SK-N-DZ (cell line): ENCODE measurements at regions not wholly inside any gene's neighbourhood (a gene's known extent, or its start where the extent isn't known, plus 50 kb on each side); places are given as distances from the start of the nearest gene placed in this dataset.
"Not testable (repeated sequence)": the region's sequence is repeated elsewhere in the genome, so short reads cannot be mapped to it uniquely, and the experiment has no call there.

Source experiments
- DNase-seq: peaks from one replicate; pipeline ENCODE4 v3.0.0-alpha.2; 2015; ENCODE audit warnings: low spot score

GRCh38 chr7:114293289-114294012 lies 121.2 kb upstream of the FOXP2 start:
- DNase-seq: no peak

- DNase-seq: no peak
Measured at GRCh38 chr7:114279901-114280300, 134.7 kb upstream of the FOXP2 start.

GRCh38 chr7:114273218-114273617 lies 141.4 kb upstream of the FOXP2 start:
- no peak for DNase-seq

DNA sequence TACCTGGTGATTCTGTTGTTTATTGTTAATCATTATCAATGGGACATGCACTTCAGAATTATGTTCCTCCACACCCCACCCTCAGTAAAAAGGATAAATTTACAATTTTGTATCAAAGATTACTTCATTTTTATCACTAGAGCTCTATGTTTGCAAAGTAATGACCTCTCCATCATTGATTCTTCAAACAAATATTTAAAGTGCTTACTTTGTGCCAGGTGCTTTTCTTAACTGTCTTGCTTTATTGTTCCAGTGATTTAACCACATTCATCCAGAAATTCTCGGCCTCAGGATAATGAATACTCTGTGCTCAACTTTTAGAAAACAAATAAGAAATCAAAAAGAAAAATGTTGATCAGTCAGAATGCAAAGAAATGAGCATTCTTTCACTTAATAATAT lies 144.9 kb upstream of the FOXP2 start:
- no peak for DNase-seq

DNA sequence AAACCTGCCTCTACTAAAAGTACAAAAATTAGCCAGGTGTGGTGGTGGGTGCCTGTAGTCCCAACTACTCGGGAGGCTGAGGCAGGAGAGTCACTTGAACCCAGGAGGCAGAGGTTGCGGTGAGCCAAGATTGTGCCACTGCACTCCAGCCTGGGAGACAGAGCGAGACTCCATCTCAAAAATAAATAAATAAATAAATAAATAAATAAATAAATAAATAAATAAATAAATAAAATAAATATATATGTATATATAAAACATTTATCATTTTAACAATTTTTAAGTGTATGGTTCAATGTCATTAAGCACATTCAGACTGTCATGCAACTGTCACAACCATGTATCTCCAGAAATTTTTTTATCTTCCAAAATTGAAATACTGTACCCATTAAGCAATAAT lies 147.1 kb upstream of the FOXP2 start:
- DNase-seq: not testable (repeated sequence)

DNA sequence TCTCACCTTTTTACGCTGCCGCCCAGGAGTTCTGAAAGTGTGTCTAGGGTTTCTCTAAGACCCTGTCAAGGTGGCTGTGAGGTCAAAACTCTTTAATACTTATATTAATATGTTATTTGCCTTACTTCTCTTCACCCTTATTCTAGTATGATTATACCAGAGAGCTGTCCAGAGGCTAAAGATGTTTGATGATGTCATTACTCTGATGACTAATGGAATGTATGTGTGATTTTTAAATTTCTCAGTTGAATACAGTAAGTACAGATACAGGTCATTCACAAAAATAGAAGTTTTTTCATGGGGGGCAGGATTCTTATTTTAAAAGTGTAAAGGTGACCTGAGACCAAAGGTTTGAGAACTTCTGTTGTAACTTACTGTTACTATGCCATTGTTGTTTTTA lies 150.6 kb upstream of the FOXP2 start:
- no peak for DNase-seq

GRCh38 chr7:114263219-114263618 lies 151.4 kb upstream of the FOXP2 start:
- no peak for DNase-seq

GRCh38 chr7:114255404-114255841 lies 159.2 kb upstream of the FOXP2 start:
- no peak for DNase-seq

GRCh38 chr7:114243646-114244045 lies 171.0 kb upstream of the FOXP2 start:
- no peak for DNase-seq

- no peak for DNase-seq
Measured at GRCh38 chr7:114242992-114243507, 171.6 kb upstream of the FOXP2 start.

- no peak for DNase-seq
Measured at GRCh38 chr7:114229246-114229645, 185.4 kb upstream of the FOXP2 start.

DNA sequence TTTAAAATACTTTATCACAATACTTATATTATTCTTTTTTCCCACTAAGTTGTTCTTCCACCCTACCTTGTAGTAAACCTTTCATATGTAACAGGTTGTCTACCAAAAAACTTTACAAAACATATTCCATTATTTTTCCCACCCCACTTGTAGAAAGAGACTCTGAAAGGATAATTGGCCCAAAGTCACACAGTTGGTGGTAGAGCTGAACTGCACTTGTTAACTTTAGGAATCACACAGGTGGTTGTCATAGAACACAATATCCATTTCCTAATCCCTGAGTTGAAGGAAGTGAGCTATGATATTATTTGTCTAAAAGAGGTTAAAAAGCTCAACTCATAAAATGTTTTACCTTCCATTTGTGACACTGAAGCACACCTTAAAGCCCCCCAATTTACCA lies 188.8 kb upstream of the FOXP2 start:
- DNase-seq: no peak

DNA sequence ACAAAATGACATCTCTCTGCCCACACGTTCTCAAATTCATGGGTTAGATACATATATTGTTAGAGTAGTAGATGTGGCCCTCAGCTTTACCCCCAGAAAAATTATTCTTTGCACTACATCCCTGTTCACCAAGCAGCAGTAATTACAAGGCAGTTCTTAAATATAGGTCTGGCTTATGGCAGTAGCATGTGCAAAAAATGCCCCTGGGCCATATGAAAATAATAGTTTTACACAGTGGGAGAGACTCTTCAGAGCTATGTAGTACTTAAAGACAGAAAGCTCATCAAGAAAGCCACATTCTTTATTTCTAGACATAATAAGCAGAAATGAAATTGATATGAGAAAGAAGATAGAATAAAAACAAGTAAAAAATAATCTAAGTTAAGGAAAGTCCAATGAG lies 196.3 kb upstream of the FOXP2 start:
- DNase-seq: no peak

GRCh38 chr7:114217026-114217806 lies 197.4 kb upstream of the FOXP2 start:
- DNase-seq: no peak

GRCh38 chr7:114214466-114214865 lies 200.1 kb upstream of the FOXP2 start:
- no peak for DNase-seq

DNA sequence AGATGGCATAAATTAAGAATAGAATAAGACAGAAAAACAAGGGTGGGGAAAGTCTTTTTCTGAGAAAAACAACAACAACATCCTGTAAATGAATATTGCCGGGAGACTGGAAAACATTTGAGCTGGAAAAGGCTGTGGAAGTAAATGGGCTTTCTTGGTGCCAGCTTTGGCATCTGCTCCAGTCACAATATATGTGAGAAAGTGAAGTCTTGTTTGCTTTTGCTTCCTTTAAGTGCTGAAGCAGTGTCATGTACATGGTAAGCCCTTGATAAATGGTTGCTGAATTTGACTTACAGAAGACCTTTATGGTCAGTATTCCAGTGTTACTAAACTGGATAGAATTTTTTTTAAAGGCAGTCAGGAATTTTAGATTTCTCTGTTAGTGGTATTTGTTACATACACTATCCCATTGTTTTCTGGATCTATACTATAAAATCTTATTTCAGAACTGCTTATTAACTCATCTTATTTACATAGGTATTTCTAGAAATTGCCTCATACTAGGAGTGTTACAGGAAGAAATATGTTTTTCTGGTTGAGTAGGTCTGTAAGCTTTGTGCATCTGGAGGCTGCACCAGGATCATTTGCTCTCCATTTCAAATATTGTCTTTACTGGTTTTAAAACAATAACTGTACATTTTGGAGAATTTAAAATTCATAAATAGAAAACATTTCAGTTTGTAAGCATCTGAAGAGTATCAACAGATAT lies 201.7 kb upstream of the FOXP2 start:
- no peak for DNase-seq

GRCh38 chr7:114209968-114210367 lies 204.6 kb upstream of the FOXP2 start:
- DNase-seq: no peak

DNA sequence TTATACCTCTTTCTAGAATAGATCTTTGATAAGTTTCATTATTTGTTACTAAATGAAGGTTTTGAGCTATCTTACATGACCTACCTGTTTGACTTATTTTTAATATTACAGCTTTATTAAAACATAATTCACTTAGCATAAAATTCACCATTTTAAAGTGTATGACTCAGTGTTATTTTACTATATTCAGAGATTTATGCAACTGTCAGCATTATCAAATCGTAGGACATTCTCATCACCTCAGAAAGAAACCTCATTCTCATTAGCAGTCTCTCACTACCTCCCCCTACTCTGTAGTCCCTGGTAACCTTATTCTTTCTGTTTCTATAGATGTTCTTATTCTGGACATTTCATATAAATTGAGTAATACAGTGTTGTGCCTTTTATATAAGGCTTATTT lies 207.9 kb upstream of the FOXP2 start:
- DNase-seq: no peak

GRCh38 chr7:114196517-114196916 lies 218.1 kb upstream of the FOXP2 start:
- no peak for DNase-seq

GRCh38 chr7:114190387-114190786 lies 224.2 kb upstream of the FOXP2 start:
- DNase-seq: no peak

GRCh38 chr7:114183311-114184088 lies 231.1 kb upstream of the FOXP2 start:
- no peak for DNase-seq
